Left renal pelvis (tissue), 4 donors: ENCODE measurements at regions not wholly inside any gene's neighbourhood (a gene's known extent, or its start where the extent isn't known, plus 50 kb on each side); places are given as distances from the start of the nearest gene placed in this dataset.
"Not testable (repeated sequence)": the region's sequence is repeated elsewhere in the genome, so short reads cannot be mapped to it uniquely, and the experiment has no call there.

ENCODE experiments used
- DNase-seq, 4 donors: peaks; one replicate each; pipeline ENCODE4 v3.0.0-alpha.2; 2013; ENCODE audit warnings: low read depth in 4 of 4, low spot score in 3 of 4

GRCh38 chr15:95162967-95163531 is 931.7 kb downstream of the MCTP2 start:
- DNase-seq, result no peak

DNA sequence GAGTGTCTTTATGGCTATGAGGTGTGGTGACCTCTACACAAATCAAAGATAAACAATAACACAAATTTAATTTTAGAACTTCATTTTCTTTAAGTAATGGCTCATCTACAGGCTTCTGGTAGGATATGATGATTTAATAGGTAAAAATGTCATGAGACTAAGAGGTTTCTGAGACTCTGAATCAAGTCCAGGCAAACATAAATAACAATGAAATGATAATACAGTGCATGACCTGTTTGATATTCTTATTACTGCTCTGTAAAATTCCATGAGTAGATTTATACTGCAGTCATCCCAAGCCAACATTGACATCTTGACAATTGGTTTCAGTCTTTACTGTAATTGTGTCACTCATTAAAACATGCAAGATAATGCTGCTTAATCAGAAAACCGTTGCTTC is 936.8 kb downstream of the MCTP2 start:
- no peak for DNase-seq

DNA sequence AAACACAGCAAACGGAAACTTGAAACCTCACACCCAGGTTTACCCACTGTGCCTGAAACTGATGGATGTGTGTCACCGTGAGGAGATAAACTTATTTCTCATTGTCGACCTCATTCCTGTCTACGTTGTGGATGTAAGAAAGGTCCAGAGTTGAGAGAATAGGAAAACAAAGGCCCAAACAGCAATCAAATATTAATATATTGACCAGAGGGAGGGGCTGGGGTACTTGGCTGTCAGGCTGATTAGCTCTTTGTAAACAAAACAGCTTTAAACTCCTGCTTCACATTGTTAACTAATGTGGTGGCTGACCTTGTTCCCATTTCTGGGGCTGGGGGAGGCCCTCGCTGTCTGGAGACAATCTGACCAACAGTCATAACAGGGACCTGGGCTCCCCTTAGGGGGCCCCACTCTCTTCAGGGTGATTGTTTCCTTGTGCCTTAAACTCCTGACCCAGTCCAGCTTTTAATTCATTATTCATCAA is 937.6 kb downstream of the MCTP2 start:
- peak in 1 of 4 donors; percentile 60 for DNase-seq

- DNase-seq, result no peak
Observed at GRCh38 chr15:95169541-95170459, 938.4 kb downstream of the MCTP2 start.

- no peak for DNase-seq
Observed at GRCh38 chr15:95170561-95171380, 939.4 kb downstream of the MCTP2 start.

DNA sequence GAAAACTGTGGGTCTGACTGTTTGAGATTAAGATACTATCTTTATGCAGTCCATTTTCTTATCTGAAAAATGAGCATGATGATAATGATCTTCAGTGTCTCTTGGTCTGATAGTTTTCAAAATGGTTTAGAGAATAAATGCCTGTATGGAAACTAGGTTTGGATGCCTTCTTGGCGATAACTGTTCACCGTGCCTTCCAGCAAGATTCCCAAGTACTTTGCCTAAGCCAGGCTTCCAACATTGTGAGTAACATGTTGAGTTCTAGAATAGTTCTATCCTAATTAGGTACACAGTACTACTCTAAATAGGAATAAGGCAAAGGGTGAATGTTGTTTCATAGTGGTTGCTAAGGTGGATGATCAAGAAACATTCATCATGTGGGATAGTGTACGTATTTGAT is 940.2 kb downstream of the MCTP2 start:
- DNase-seq, result no peak

- peak in 3 of 4 donors; percentile 65 to 77 (median 70) for DNase-seq
Observed at GRCh38 chr15:95174301-95175259, 943.2 kb downstream of the MCTP2 start.

- DNase-seq, result no peak
Observed at GRCh38 chr15:95175914-95176658, 944.7 kb downstream of the MCTP2 start.

- DNase-seq, result no peak
Observed at GRCh38 chr15:95176794-95177577, 945.6 kb downstream of the MCTP2 start.

DNA sequence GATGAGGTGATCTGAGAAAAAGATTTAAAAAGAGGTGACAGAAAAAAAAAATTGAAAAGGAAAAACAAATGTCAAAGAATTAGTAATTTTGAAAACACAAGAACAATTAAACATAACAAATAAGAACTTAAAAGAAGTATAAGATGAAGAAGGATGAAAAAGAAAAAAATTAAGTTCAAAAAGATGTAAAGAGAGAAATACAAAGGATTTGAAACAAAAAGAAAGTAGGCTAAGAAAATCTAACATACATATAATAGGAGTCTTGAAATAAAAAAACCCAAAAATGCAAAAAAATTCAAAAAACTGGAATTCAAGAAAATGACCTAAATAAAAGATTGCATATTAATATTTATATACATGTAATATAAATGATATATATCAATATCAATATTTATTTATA is 949.2 kb downstream of the MCTP2 start:
- no peak for DNase-seq

DNA sequence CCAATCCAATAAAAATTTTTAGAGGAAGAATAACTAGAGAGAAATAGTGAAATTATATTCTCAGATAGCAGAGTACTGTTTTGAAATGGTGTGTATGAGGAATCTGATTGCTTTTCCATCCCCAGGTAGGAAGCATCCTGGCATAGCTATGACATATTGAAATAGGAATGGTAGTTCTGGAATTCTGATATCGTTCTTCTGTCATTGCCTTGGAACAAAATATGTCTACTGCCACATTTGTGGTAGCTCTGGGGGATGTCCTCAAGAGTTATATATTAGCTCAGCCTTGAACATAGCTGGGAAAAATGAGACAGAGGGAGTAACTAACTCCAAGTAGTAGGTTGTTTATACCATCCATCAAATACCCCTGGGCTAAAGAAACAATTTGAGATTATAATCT is 950.7 kb downstream of the MCTP2 start:
- no peak for DNase-seq

- no peak for DNase-seq
Observed at GRCh38 chr15:95192923-95193322, 961.6 kb downstream of the MCTP2 start.

DNA sequence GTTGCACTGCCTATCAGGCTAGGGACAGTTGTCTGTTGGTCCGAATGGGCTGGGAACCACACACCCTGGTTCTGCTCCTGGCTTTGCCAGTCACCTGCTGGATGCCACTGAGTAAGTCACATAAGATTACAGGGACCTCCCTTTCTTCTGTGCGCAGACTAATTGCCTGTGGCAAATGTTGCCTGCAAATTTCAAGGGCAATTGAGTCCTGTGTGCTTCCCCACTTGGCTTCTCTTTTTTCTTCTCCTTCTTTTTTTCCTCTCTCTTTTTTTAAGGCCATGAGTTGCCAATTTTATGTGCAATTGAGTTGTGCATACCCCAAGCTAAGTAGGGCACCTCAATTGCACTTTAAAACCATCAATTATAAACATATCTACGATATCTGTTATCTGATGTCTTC is 963.4 kb downstream of the MCTP2 start:
- DNase-seq, result no peak

DNA sequence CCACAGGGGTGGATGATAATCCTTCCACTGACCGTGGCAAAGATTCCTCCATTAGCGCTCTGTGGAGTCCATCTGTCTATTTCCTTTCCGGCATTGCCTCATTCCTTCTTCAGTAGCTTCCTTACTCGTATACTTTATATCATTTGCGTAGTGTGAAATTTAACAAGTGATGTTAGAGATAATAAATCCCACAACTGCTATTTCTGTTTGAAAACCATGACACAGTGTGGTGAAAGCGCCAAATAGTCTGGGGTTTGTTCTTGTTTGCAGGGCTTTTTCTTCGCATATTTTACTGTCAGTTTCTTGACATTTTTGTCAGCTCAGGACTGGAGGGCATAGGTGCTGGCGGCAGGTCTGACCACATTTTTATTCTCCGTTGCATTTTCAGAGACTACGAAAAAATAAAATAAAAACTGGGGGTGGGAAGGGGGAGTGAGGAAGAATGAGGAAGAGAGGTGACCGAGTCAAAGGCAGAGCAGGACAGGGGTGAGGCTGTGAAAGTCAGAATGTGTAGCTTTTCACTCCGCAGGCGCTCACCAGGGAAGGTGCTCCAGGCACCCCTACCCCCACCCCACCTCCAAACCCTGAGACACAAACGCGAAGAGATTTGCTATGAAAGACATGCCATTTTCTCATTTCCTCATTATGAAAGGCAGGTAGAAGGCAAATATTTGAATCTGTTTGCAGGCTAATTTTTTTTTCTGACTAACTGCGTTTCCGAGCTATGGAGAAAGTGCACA is 965.0 kb downstream of the MCTP2 start:
- DNase-seq, result no peak

DNA sequence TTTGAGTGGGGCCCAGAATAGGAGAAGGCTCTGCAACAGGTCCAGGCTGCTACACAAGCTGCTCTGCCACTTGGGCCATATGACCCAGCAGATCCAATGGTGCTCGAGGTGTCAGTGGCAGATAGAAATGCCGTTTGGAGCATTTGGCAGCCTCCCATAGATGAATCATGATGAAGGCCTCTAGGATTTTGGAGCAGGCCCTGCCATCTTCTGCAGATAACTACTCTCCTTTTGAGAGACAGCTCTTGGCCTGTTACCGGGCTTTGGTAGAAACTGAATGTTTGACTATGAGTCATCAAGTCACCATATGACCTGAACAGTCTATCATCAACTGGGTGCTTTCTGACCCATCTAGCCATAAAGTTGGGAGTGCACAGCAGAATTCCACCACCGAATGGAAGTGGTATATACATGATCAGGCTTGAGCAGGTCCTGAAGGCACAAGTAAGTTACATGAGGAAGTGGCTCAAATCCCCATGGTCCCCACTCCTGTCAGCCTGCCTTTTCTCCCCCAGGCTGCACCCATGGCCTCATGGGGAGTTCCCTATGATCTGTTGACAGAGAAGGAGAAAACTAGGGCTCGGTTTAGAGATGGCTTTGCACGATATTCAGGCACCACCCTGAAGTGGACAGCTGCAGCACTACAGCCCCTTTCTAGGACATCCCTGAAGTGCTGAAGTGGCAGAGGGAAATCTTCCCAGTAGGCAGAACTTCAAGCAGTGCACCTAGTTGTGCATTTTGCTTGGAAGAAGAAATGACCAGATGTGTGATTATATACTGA is 971.4 kb downstream of the MCTP2 start:
- DNase-seq, result no peak

DNA sequence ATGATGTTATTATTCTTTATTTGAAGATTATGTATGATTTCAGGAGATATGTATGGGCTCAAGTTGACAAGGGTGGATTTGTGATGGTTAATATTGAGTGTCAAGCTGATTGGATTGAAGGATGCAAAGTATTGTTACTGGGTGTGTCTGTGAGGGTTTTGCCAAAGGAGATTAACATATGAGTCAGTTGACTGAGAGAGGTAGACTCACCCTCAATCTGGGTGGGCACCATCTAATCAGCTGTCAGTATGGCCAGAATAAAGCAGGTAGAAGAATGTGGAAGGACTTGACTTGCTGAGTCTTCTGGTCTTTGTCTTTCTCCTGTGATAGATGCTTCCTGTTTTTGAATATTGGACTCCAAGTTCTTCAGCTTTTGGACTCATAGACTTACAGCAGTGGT is 973.7 kb downstream of the MCTP2 start:
- DNase-seq, result no peak

GRCh38 chr15:95205830-95206229 is 974.5 kb downstream of the MCTP2 start:
- not testable (repeated sequence) for DNase-seq
